SK-N-SH (cell line): ENCODE measurements at regions not wholly inside any gene's neighbourhood (a gene's known extent, or its start where the extent isn't known, plus 50 kb on each side); places are given as distances from the start of the nearest gene placed in this dataset.

Source experiments
- CTCF ChIA-PET: fragments of 300-600, 350-600 bp; formaldehyde crosslinking; extraction: SDS; loops from one replicate; lab custom pipeline; 2021; lab: Yijun Ruan, JAX
- POLR2A ChIA-PET: fragments of 350-600 bp; sonication (Branson Sonifier 250); formaldehyde crosslinking; extraction: SDS; loops from one replicate; lab custom pipeline; 2020; ENCODE audit warnings: antibody characterized with exemption, inconsistent platforms; lab: Yijun Ruan, JAX
- DNase-seq: peaks from one replicate; pipeline ENCODE4 v3.0.0; 2012
- H2AFZ ChIP-seq: fragments of 200-600 bp; sonication (generic); 2 replicates; pipeline ENCODE4 v1.8.1; 2016; ENCODE audit warnings: antibody characterized with exemption, mild to moderate bottlenecking, low read depth
- H3F3A ChIP-seq: fragments of 200-600 bp; sonication (generic); replicated peaks from 2 replicates; pipeline ENCODE3; 2016; ENCODE audit warnings: antibody characterized with exemption, mild to moderate bottlenecking; ENCODE audit not compliant: insufficient read depth
- H3K27ac ChIP-seq, 2 experiments: fragments of 200-500 bp in 1 of 2; fragments of 200-600 bp in 1 of 2; sonication (Bioruptor generic) in 1 of 2; sonication (generic), shearing (Covaris generic) in 1 of 2; 2 replicates each; pipeline versions ENCODE4 v1.5.1 to v1.6.1; 2014 to 2016; ENCODE audit warnings: low read depth in 2 of 2, inconsistent platforms in 1 of 2, low read length in 1 of 2, mild to moderate bottlenecking in 1 of 2, mixed read lengths in 1 of 2
- H3K27me3 ChIP-seq: fragments of 200-600 bp; sonication (generic), shearing (Covaris generic); 2 replicates; pipeline ENCODE4 v1.6.1; 2016; ENCODE audit warnings: mixed run types; ENCODE audit not compliant: insufficient read depth
- H3K36me3 ChIP-seq, 2 experiments: fragments of 200-500 bp in 1 of 2; fragments of 200-600 bp in 1 of 2; sonication (Bioruptor generic) in 1 of 2; sonication (generic) in 1 of 2; replicated peaks in 1 of 2; 2 replicates each; pipeline versions ENCODE3 to v1.5.1; 2014 to 2016; ENCODE audit warnings: low read length in 1 of 2, mild to moderate bottlenecking in 1 of 2; ENCODE audit not compliant: insufficient read depth in 2 of 2, control insufficient read depth in 1 of 2
- H3K4me1 ChIP-seq, 2 experiments: fragments of 200-500 bp in 1 of 2; fragments of 200-600 bp in 1 of 2; sonication (Bioruptor generic) in 1 of 2; sonication (generic), shearing (Covaris generic) in 1 of 2; 2 replicates each; pipeline versions ENCODE4 v1.5.1 to v1.6.1; 2014 to 2016; ENCODE audit warnings: low read depth in 1 of 2, low read length in 1 of 2, mixed run types in 1 of 2; ENCODE audit not compliant: insufficient read depth in 2 of 2, control insufficient read depth in 1 of 2
- H3K4me2 ChIP-seq: fragments of 200-600 bp; sonication (generic), shearing (Covaris generic); 2 replicates; pipeline ENCODE4 v1.6.1; 2017; ENCODE audit warnings: mixed run types
- H3K4me3 ChIP-seq, 2 experiments: fragments of 200-500 bp in 1 of 2; fragments of 200-600 bp in 1 of 2; sonication (Bioruptor generic) in 1 of 2; sonication (generic), shearing (Covaris generic) in 1 of 2; 2 replicates each; pipeline versions ENCODE4 v1.5.1 to v1.8.1; 2014 to 2016; ENCODE audit warnings: low read depth in 2 of 2, inconsistent platforms in 1 of 2, low read length in 1 of 2, mild to moderate bottlenecking in 1 of 2, mixed read lengths in 1 of 2, moderate library complexity in 1 of 2
- H3K79me2 ChIP-seq: fragments of 200-600 bp; sonication (generic); 2 replicates; pipeline ENCODE4 v1.8.1; 2017; ENCODE audit warnings: mild to moderate bottlenecking; ENCODE audit not compliant: insufficient read depth
- H3K9ac ChIP-seq: fragments of 200-600 bp; sonication (generic); 2 replicates; pipeline ENCODE4 v1.6.1; 2017; ENCODE audit warnings: mixed run types
- H3K9me2 ChIP-seq: fragments of 200-600 bp; sonication (generic); 2 replicates; pipeline ENCODE4 v1.6.1; 2017; ENCODE audit warnings: mixed run types
- H3K9me3 ChIP-seq: fragments of 200-600 bp; sonication (generic); 2 replicates; pipeline ENCODE4 v1.6.1; 2017; ENCODE audit warnings: mixed run types, mild to moderate bottlenecking, moderate library complexity
- H4K20me1 ChIP-seq: fragments of 200-600 bp; sonication (generic); 2 replicates; pipeline ENCODE4 v1.6.1; 2017; ENCODE audit warnings: mild to moderate bottlenecking, mixed run types; ENCODE audit not compliant: insufficient read depth
- CHD2 ChIP-seq: fragments of 150-350 bp; IDR thresholded peaks from 2 replicates; pipeline ENCODE4 v1.6.1; 2018; ENCODE audit warnings: low read length; ENCODE audit not compliant: partially characterized antibody
- EP300 ChIP-seq, 2 experiments: IDR thresholded peaks; 2 replicates each; pipeline versions ENCODE4 v1.4.0 to v1.6.1; 2012; ENCODE audit warnings: borderline replicate concordance in 1 of 2, low read depth in 1 of 2, low read length in 1 of 2
- FOXJ3 ChIP-seq: sonication (generic); formaldehyde crosslinking; IDR thresholded peaks from 2 replicates; pipeline ENCODE4 v1.5.1; 2020; ENCODE audit warnings: mild to moderate bottlenecking, missing genetic modification reagents
- FOXM1 ChIP-seq: IDR thresholded peaks from 2 replicates; pipeline ENCODE4 v1.4.0; 2012; ENCODE audit warnings: low read depth, mild to moderate bottlenecking
- NFIC ChIP-seq: IDR thresholded peaks from 2 replicates; pipeline ENCODE4 v1.4.0; 2012; ENCODE audit warnings: borderline replicate concordance
- NRF1 ChIP-seq: IDR thresholded peaks from 2 replicates; pipeline ENCODE4 v1.6.1; 2012; ENCODE audit warnings: low read depth, mild to moderate bottlenecking, low read length
- RFX5 ChIP-seq: IDR thresholded peaks from 2 replicates; pipeline ENCODE4 v1.6.1; 2012; ENCODE audit warnings: mild to moderate bottlenecking, improper control_type of control experiment, low read length
- SMC3 ChIP-seq: IDR thresholded peaks from 2 replicates; pipeline ENCODE4 v1.6.1; 2012; ENCODE audit warnings: low read depth, low read length, improper control_type of control experiment
- TAF1 ChIP-seq: IDR thresholded peaks from 2 replicates; pipeline ENCODE4 v1.6.1; 2012; ENCODE audit warnings: low read depth, mild to moderate bottlenecking, low read length, moderate library complexity, borderline replicate concordance
- TCF12 ChIP-seq: IDR thresholded peaks from 2 replicates; pipeline ENCODE4 v1.4.0; 2012
- WGBS: methylation state at CpG from one replicate; pipeline ENCODE4 v1.1.6; 2017; ENCODE audit warnings: low lambda C conversion rate; 5-methylcytosine and 5-hydroxymethylcytosine counted together
- TF ChIP-seq, protein P1 (sequence below): IDR thresholded peaks from 2 replicates; pipeline ENCODE4; 2012
- TF ChIP-seq, protein P2 (sequence below): fragments of 150-350 bp; IDR thresholded peaks from 2 replicates; pipeline ENCODE4 v1.6.1; 2017; ENCODE audit warnings: antibody characterized with exemption, low read length, low read depth, borderline replicate concordance
- TF ChIP-seq, protein P3 (sequence below): IDR thresholded peaks from 2 replicates; pipeline ENCODE4 v1.4.0; 2012; ENCODE audit warnings: low read depth, borderline replicate concordance
- TF ChIP-seq, protein P4 (sequence below): IDR thresholded peaks from 2 replicates; pipeline ENCODE4 v1.4.0; 2012; ENCODE audit warnings: low read depth
- TF ChIP-seq, protein P5 (sequence below): fragments of 150-350 bp; IDR thresholded peaks from 2 replicates; pipeline ENCODE4 v1.6.1; 2016; ENCODE audit warnings: mild to moderate bottlenecking, low read depth, low read length

DNA sequence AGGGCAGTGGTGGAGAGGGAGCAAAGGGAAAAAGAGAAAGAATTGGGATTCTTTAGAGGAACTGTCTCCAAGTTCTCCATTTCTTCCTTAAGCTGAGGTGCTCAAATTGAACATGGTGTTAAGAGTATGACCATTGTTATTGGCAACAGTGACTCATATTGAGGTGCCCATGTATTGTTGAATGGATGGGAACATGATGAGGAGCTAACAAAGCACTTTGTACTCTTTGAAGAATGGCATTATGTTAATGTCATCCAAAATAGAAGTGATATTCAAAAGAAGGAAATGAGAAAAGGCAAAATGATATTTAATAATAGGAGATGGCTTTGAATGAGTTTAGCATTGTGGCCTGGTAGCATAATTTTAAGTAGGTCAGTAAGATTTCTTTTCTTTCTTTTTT, 261.1 kb downstream of the QKI start:
- Histone ChIP-seq H3K9me2 (no peaks in the 10 kb centered on the region), H3F3A (no peaks in the 10 kb centered on the region)
- POLR2A ChIA-PET = no interaction called here

DNA sequence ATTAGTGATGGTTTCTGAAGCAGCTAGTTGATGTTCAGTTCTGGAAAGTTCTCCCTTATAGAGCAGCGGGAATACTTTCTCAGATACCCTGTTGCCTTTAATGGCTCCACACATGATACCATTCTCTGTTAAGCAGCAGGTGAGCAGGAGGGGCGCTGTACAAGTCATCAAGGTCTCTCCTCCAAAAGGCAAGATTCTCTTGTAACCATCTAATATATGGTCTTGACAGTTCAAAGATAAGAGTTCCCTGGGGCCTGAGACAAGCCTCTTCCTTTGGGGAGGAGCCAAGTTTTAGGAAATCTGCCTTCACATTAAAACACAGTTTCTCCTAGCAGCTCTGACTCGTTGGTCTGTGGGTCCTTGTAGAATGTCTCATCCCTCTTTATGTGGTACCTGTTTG, 258.2 kb downstream of the QKI start:
- Histone ChIP-seq H3K4me3 (no peak overlapping the region), H3K9me3 (no peaks in the 10 kb centered on the region), H3K4me1 (peaks cover 0 to 11% of the 10 kb centered on the region in 2 experiments; a peak in 3 of 4 replicates), H3K4me2 (no peak overlapping the region), H3K9me2 (no peaks in the 10 kb centered on the region)
- WGBS = 44% methylated on average over 3 of the region's 3 CpGs
- POLR2A ChIA-PET = no interaction called here
- TF ChIP-seq, protein P1, sequence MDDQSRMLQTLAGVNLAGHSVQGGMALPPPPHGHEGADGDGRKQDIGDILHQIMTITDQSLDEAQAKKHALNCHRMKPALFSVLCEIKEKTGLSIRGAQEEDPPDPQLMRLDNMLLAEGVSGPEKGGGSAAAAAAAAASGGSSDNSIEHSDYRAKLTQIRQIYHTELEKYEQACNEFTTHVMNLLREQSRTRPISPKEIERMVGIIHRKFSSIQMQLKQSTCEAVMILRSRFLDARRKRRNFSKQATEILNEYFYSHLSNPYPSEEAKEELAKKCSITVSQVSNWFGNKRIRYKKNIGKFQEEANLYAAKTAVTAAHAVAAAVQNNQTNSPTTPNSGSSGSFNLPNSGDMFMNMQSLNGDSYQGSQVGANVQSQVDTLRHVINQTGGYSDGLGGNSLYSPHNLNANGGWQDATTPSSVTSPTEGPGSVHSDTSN = no peak
- TF ChIP-seq, protein P2, sequence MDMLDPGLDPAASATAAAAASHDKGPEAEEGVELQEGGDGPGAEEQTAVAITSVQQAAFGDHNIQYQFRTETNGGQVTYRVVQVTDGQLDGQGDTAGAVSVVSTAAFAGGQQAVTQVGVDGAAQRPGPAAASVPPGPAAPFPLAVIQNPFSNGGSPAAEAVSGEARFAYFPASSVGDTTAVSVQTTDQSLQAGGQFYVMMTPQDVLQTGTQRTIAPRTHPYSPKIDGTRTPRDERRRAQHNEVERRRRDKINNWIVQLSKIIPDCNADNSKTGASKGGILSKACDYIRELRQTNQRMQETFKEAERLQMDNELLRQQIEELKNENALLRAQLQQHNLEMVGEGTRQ = no peak
- TF ChIP-seq TCF12 (no peak), CHD2 (no peak)
- TF ChIP-seq, all 33 proteins: peak for 0
- Histone ChIP-seq H3K27me3 (no peaks in the 10 kb centered on the region), H3F3A (no peaks in the 10 kb centered on the region), H3K36me3 (no peaks in the 10 kb centered on the region), H2AFZ (no peak overlapping the region), H4K20me1 (no peaks in the 10 kb centered on the region), H3K79me2 (no peaks in the 10 kb centered on the region), H3K9ac (no peak overlapping the region), H3K27ac (no peak overlapping the region)
- CTCF ChIA-PET = interaction anchor here (0.9 kb wide), 1 partner anchor 284 kb away, joined by 3 read pairs; no protein-coding TSS in a partner anchor
- no peak for DNase-seq

More for the DNA sequence above, 261.1 kb downstream of the QKI start:
- H2AFZ ChIP-seq = no peak overlapping the region
- no peak overlapping the region for H3K9ac ChIP-seq
- CTCF ChIA-PET = no interaction called here
- no peaks in the 10 kb centered on the region for H3K27me3 ChIP-seq
- no peaks in the 10 kb centered on the region for H3K9me3 ChIP-seq
- H3K27ac ChIP-seq = no peak overlapping the region
- no peaks in the 10 kb centered on the region for H3K79me2 ChIP-seq
- H3K4me1 ChIP-seq = peaks cover 0 to 3% of the 10 kb centered on the region in 2 experiments; a peak in 2 of 4 replicates
- DNase-seq = no peak
- no peaks in the 10 kb centered on the region for H4K20me1 ChIP-seq
- no peak overlapping the region for H3K4me2 ChIP-seq
- TF ChIP-seq FOXJ3 (CRISPR knock-in tag) (no peak), EP300 (IDR thresholded peaks at IDR 0.05; ENCODE audit: borderline replicate concordance in 1 of 2, low read depth in 1 of 2, low read length in 1 of 2) (no peak), NRF1 (no peak), TAF1 (no peak), FOXM1 (no peak), SMC3 (no peak), CHD2 (no peak), NFIC (no peak), RFX5 (no peak)
- TF ChIP-seq, protein P3, sequence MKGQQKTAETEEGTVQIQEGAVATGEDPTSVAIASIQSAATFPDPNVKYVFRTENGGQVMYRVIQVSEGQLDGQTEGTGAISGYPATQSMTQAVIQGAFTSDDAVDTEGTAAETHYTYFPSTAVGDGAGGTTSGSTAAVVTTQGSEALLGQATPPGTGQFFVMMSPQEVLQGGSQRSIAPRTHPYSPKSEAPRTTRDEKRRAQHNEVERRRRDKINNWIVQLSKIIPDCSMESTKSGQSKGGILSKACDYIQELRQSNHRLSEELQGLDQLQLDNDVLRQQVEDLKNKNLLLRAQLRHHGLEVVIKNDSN = no peak
- TF ChIP-seq, protein P4, sequence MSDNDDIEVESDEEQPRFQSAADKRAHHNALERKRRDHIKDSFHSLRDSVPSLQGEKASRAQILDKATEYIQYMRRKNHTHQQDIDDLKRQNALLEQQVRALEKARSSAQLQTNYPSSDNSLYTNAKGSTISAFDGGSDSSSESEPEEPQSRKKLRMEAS = no peak
- TF ChIP-seq, protein P2 = no peak
- TF ChIP-seq, protein P5, sequence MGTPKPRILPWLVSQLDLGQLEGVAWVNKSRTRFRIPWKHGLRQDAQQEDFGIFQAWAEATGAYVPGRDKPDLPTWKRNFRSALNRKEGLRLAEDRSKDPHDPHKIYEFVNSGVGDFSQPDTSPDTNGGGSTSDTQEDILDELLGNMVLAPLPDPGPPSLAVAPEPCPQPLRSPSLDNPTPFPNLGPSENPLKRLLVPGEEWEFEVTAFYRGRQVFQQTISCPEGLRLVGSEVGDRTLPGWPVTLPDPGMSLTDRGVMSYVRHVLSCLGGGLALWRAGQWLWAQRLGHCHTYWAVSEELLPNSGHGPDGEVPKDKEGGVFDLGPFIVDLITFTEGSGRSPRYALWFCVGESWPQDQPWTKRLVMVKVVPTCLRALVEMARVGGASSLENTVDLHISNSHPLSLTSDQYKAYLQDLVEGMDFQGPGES = no peak
- H3K36me3 ChIP-seq = no peaks in the 10 kb centered on the region
- H3K4me3 ChIP-seq = no peak overlapping the region
